Kidney glomerular epithelial cell (primary cell): ENCODE measurements at regions not wholly inside any gene's neighbourhood (a gene's known extent, or its start where the extent isn't known, plus 50 kb on each side); places are given as distances from the start of the nearest gene placed in this dataset.

Experiments used
- DNase-seq: peaks from one replicate; lab custom pipeline; 2025; lab: John Stamatoyannopoulos, UW

GRCh38 chr4:128528793-128529553 is 241.4 kb upstream of the PGRMC2 start:
- peak; percentile 100 for DNase-seq

GRCh38 chr4:128527946-128528576 is 240.4 kb upstream of the PGRMC2 start:
- DNase-seq: no peak

- DNase-seq: no peak
Measured at GRCh38 chr4:128527351-128527750, 239.7 kb upstream of the PGRMC2 start.

- DNase-seq: no peak
Measured at GRCh38 chr4:128525992-128526630, 238.5 kb upstream of the PGRMC2 start.

- DNase-seq: no peak
Measured at GRCh38 chr4:128525387-128525786, 237.8 kb upstream of the PGRMC2 start.

GRCh38 chr4:128524311-128524710 is 236.7 kb upstream of the PGRMC2 start:
- DNase-seq: peak; percentile 74

GRCh38 chr4:128521648-128522111 is 234.1 kb upstream of the PGRMC2 start:
- peak; percentile 36 for DNase-seq

- no peak for DNase-seq
Measured at GRCh38 chr4:128521156-128521555, 233.5 kb upstream of the PGRMC2 start.

- DNase-seq: no peak
Measured at GRCh38 chr4:128519163-128519830, 231.7 kb upstream of the PGRMC2 start.

GRCh38 chr4:128517739-128518510 is 230.3 kb upstream of the PGRMC2 start:
- peak; percentile 93 for DNase-seq

- DNase-seq: no peak
Measured at GRCh38 chr4:128517096-128517738, 229.6 kb upstream of the PGRMC2 start.

GRCh38 chr4:128516301-128516969 is 228.8 kb upstream of the PGRMC2 start:
- no peak for DNase-seq

- DNase-seq: no peak
Measured at GRCh38 chr4:128513664-128514484, 226.3 kb upstream of the PGRMC2 start.

GRCh38 chr4:128512767-128513322 is 225.2 kb upstream of the PGRMC2 start:
- no peak for DNase-seq

GRCh38 chr4:128512161-128512560 is 224.5 kb upstream of the PGRMC2 start:
- DNase-seq: no peak

- no peak for DNase-seq
Measured at GRCh38 chr4:128510850-128511249, 223.2 kb upstream of the PGRMC2 start.

GRCh38 chr4:128502818-128503527 is 215.4 kb upstream of the PGRMC2 start:
- no peak for DNase-seq

GRCh38 chr4:128501239-128501638 is 213.6 kb upstream of the PGRMC2 start:
- no peak for DNase-seq
